CD14-positive monocyte (primary cell): ENCODE measurements at regions not wholly inside any gene's neighbourhood (a gene's known extent, or its start where the extent isn't known, plus 50 kb on each side); places are given as distances from the start of the nearest gene placed in this dataset.

Source experiments
- DNase-seq, 3 donors: peaks; one replicate each; pipeline ENCODE4 v3.0.0-alpha.2; 2011 to 2022
- H2AFZ ChIP-seq: 2 replicates; pipeline ENCODE4 v1.6.0; 2012; ENCODE audit warnings: mild to moderate bottlenecking, low read depth, low read length, inconsistent platforms; ENCODE audit not compliant: insufficient read depth, poor library complexity, severe bottlenecking
- H3K27ac ChIP-seq, 2 donors: 1 replicate in 1 of 2; 2 replicates in 1 of 2; pipeline ENCODE4 v1.5.1; 2012 to 2013; ENCODE audit warnings: low read length in 2 of 2, control low read depth in 1 of 2, inconsistent platforms in 1 of 2, low read depth in 1 of 2, mild to moderate bottlenecking in 1 of 2
- H3K27me3 ChIP-seq, 2 donors: one replicate each; pipeline versions ENCODE4 v1.6.0 to v1.6.1; 2011 to 2013; ENCODE audit warnings: low read length in 2 of 2; ENCODE audit not compliant: control insufficient read depth in 2 of 2, insufficient read depth in 2 of 2
- H3K36me3 ChIP-seq, 2 donors: replicated peaks in 1 of 2; 1 replicate in 1 of 2; 2 replicates in 1 of 2; pipeline versions ENCODE4 v1.5.1 to v1.6.1; 2012 to 2013; ENCODE audit warnings: low read length in 2 of 2, control low read depth in 1 of 2, inconsistent platforms in 1 of 2, mild to moderate bottlenecking in 1 of 2; ENCODE audit not compliant: insufficient read depth in 2 of 2, control insufficient read depth in 1 of 2
- H3K4me1 ChIP-seq, 2 donors: 1 replicate in 1 of 2; 2 replicates in 1 of 2; pipeline versions ENCODE4 v1.5.1 to v1.6.1; 2012 to 2013; ENCODE audit warnings: low read length in 2 of 2, control low read depth in 1 of 2, inconsistent platforms in 1 of 2, mild to moderate bottlenecking in 1 of 2, moderate library complexity in 1 of 2; ENCODE audit not compliant: insufficient read depth in 2 of 2, control insufficient read depth in 1 of 2
- H3K4me2 ChIP-seq: replicated peaks from 2 replicates; pipeline ENCODE3; 2012; ENCODE audit warnings: low read length, moderate library complexity, mild to moderate bottlenecking; ENCODE audit not compliant: poor library complexity, severe bottlenecking; ENCODE audit errors: extremely low read depth
- H3K4me3 ChIP-seq, 3 experiments: fragments of 200-600 bp in 1 of 3; sonication (generic) in 1 of 3; replicated peaks in 1 of 3; 1 replicate in 2 of 3; 2 replicates in 1 of 3; pipeline ENCODE4 v1.5.1; 2011 to 2013; ENCODE audit warnings: low read length in 3 of 3, mild to moderate bottlenecking in 3 of 3, control low read depth in 2 of 3, low read depth in 2 of 3, inconsistent platforms in 1 of 3, moderate library complexity in 1 of 3
- H3K79me2 ChIP-seq: 2 replicates; pipeline ENCODE4 v1.6.0; 2012; ENCODE audit warnings: mild to moderate bottlenecking, control low read depth, inconsistent platforms, low read length, moderate library complexity; ENCODE audit not compliant: insufficient read depth
- H3K9ac ChIP-seq: 2 replicates; pipeline ENCODE4 v1.6.0; 2017; ENCODE audit warnings: low read length, mild to moderate bottlenecking; ENCODE audit not compliant: insufficient read depth, poor library complexity, severe bottlenecking
- H3K9me3 ChIP-seq, 2 donors: replicated peaks in 1 of 2; 1 replicate in 1 of 2; 2 replicates in 1 of 2; pipeline versions ENCODE4 v1.5.1 to v1.6.1; 2012 to 2013; ENCODE audit warnings: low read length in 2 of 2, control low read depth in 1 of 2; ENCODE audit not compliant: control insufficient read depth in 1 of 2, insufficient read depth in 1 of 2
- H4K20me1 ChIP-seq: 2 replicates; pipeline ENCODE4 v1.6.0; 2012; ENCODE audit warnings: mild to moderate bottlenecking, low read length, control low read depth, moderate library complexity; ENCODE audit not compliant: insufficient read depth
- H3K27ac Mint-ChIP-seq, 7 donors: one replicate each; pipeline ENCODE4 v1.8.0; 2020; ENCODE audit warnings: mild to moderate bottlenecking in 7 of 7, mixed read lengths in 7 of 7, moderate library complexity in 6 of 7, inconsistent platforms in 2 of 7
- H3K27me3 Mint-ChIP-seq, 3 donors: one replicate each; pipeline ENCODE4 v1.8.0; 2021 to 2022; ENCODE audit warnings: low read depth in 3 of 3, mild to moderate bottlenecking in 3 of 3, mixed read lengths in 3 of 3, moderate library complexity in 3 of 3, inconsistent platforms in 1 of 3
- H3K36me3 Mint-ChIP-seq, 2 donors: one replicate each; pipeline ENCODE4 v1.8.0; 2020; ENCODE audit warnings: mixed read lengths in 2 of 2, inconsistent platforms in 1 of 2, mild to moderate bottlenecking in 1 of 2
- H3K4me1 Mint-ChIP-seq: one replicate; pipeline ENCODE4 v1.8.0; 2020; ENCODE audit warnings: mild to moderate bottlenecking, mixed read lengths
- H3K4me3 Mint-ChIP-seq, 2 donors: one replicate each; pipeline ENCODE4 v1.8.0; 2020; ENCODE audit warnings: mild to moderate bottlenecking in 2 of 2, mixed read lengths in 2 of 2, moderate library complexity in 1 of 2
- H3K9me3 Mint-ChIP-seq, 7 donors: one replicate each; pipeline ENCODE4 v1.8.0; 2020 to 2022; ENCODE audit warnings: mixed read lengths in 7 of 7, mild to moderate bottlenecking in 6 of 7, moderate library complexity in 6 of 7, inconsistent platforms in 2 of 7
- WGBS: methylation state at CpG from one replicate; pipeline ENCODE4 v1.1.5; 2013; ENCODE audit warnings: missing lambda C conversion rate; ENCODE audit not compliant: insufficient coverage; 5-methylcytosine and 5-hydroxymethylcytosine counted together
- intact Hi-C, 2 donors: fragments of 100-400 bp; cut with micrococcal nuclease; formaldehyde crosslinking; loops; one replicate each; pipeline versions ENCODE4 v1.15.0 to v1.15.1; 2023
- TF ChIP-seq, protein P1 (sequence below): fragments of 200-600 bp; IDR thresholded peaks from one replicate; pipeline ENCODE4 v1.8.0; 2022; ENCODE audit warnings: antibody characterized with exemption, mild to moderate bottlenecking

DNA sequence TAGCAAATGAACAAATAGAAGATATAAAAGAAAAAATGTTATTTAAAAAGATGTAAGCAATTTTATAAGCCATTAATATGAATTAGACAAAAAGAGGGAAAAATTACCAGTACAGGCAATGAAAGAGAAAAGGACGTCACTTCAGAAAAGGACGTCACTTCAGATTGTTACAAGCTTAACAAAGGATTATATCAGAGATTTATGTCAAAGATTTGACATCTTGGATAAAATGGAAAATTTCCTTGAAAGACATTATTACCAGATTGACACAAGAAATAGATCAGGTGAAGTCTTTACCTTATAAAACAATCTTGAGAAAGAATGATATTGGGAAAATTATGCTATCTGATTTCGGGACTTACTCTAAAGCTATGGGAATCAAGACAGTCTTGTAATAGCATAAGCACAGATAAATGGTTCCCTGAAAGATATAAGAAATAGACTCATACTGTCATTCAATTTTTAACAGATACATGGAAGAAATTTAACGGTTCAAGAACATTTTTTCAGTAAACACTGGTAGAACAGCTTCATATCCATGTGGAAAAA, 625.4 kb upstream of the EDIL3 start:
- Mint-ChIP-seq H3K27ac (no peak overlapping the region), H3K4me1 (no peaks in the 10 kb centered on the region), H3K9me3 (peaks cover 2 to 12% (median 4%) of the 10 kb centered on the region in 7 donors), H3K36me3 (no peaks in the 10 kb centered on the region), H3K4me3 (no peak overlapping the region), H3K27me3 (no peaks in the 10 kb centered on the region)
- Histone ChIP-seq H3K36me3 (no peaks in the 10 kb centered on the region), H4K20me1 (no peaks in the 10 kb centered on the region), H3K4me2 (no peak overlapping the region), H3K9me3 (no peaks in the 10 kb centered on the region), H3K27ac (no peak overlapping the region), H3K27me3 (no peaks in the 10 kb centered on the region), H3K79me2 (no peaks in the 10 kb centered on the region), H2AFZ (no peak overlapping the region), H3K4me1 (no peaks in the 10 kb centered on the region), H3K4me3 (no peak overlapping the region), H3K9ac (no peak overlapping the region)
- TF ChIP-seq, protein P1, sequence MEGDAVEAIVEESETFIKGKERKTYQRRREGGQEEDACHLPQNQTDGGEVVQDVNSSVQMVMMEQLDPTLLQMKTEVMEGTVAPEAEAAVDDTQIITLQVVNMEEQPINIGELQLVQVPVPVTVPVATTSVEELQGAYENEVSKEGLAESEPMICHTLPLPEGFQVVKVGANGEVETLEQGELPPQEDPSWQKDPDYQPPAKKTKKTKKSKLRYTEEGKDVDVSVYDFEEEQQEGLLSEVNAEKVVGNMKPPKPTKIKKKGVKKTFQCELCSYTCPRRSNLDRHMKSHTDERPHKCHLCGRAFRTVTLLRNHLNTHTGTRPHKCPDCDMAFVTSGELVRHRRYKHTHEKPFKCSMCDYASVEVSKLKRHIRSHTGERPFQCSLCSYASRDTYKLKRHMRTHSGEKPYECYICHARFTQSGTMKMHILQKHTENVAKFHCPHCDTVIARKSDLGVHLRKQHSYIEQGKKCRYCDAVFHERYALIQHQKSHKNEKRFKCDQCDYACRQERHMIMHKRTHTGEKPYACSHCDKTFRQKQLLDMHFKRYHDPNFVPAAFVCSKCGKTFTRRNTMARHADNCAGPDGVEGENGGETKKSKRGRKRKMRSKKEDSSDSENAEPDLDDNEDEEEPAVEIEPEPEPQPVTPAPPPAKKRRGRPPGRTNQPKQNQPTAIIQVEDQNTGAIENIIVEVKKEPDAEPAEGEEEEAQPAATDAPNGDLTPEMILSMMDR = no peak
- intact Hi-C loops = no loop called here
- no peak for DNase-seq
- WGBS = no CpG with 5 or more reads among the region's 4 CpGs

GRCh38 chr5:85017261-85017660, 632.6 kb upstream of the EDIL3 start:
- intact Hi-C loops = no loop called here
- Mint-ChIP-seq H3K36me3 (no peaks in the 10 kb centered on the region), H3K9me3 (peaks cover 0 to 14% (median 3%) of the 10 kb centered on the region in 7 donors), H3K27ac (no peak overlapping the region), H3K4me3 (no peak overlapping the region), H3K27me3 (no peaks in the 10 kb centered on the region), H3K4me1 (no peaks in the 10 kb centered on the region)
- Histone ChIP-seq H3K9me3 (peaks cover 5 to 6% of the 10 kb centered on the region in 2 donors), H3K4me3 (no peak overlapping the region), H3K36me3 (no peaks in the 10 kb centered on the region), H3K27me3 (no peaks in the 10 kb centered on the region), H2AFZ (no peak overlapping the region), H3K79me2 (no peaks in the 10 kb centered on the region), H3K4me2 (no peak overlapping the region), H3K27ac (no peak overlapping the region), H3K9ac (no peak overlapping the region), H4K20me1 (no peaks in the 10 kb centered on the region), H3K4me1 (no peaks in the 10 kb centered on the region)
- TF ChIP-seq, protein P1 = no peak
- no CpG with 5 or more reads among the region's 2 CpGs for WGBS
- no peak for DNase-seq
